SK-N-SH treated with all-trans-retinoic acid at 6 μM for 48 hours (cell line): ENCODE measurements at regions not wholly inside any gene's neighbourhood (a gene's known extent, or its start where the extent isn't known, plus 50 kb on each side); places are given as distances from the start of the nearest gene placed in this dataset.

Source experiments
- ARNTL ChIP-seq: fragments of 450-650 bp; formaldehyde crosslinking; IDR thresholded peaks from 2 replicates; pipeline ENCODE4 v1.5.0; 2020; ENCODE audit warnings: low read depth, mild to moderate bottlenecking, moderate library complexity, borderline replicate concordance
- ISL1 ChIP-seq: fragments of 250-450 bp; sonication (Bioruptor Pico); IDR thresholded peaks from 2 replicates; pipeline ENCODE4 v2.1.2; 2022; ENCODE audit warnings: mild to moderate bottlenecking, moderate library complexity
- PPARA ChIP-seq: fragments of 250-450 bp; sonication (Bioruptor Pico); IDR thresholded peaks from 2 replicates; pipeline ENCODE4 v1.5.0; 2020; ENCODE audit warnings: mild to moderate bottlenecking, borderline replicate concordance
- RARB ChIP-seq: fragments of 250-450 bp; sonication (Bioruptor Pico); IDR thresholded peaks from 2 replicates; pipeline ENCODE4 v1.8.0; 2021; ENCODE audit warnings: mild to moderate bottlenecking, moderate library complexity
- TCF4 ChIP-seq: fragments of 250-450 bp; sonication (Bioruptor Pico); IDR thresholded peaks from 2 replicates; pipeline ENCODE4 v1.8.0; 2021; ENCODE audit warnings: mild to moderate bottlenecking, moderate library complexity, borderline replicate concordance
- ZNF70 ChIP-seq: fragments of 450-650 bp; formaldehyde crosslinking; IDR thresholded peaks from 2 replicates; pipeline ENCODE4 v1.5.0; 2020; ENCODE audit warnings: mild to moderate bottlenecking, moderate library complexity
- TF ChIP-seq, protein P1 (sequence below): fragments of 250-450 bp; sonication (Bioruptor Pico); IDR thresholded peaks from 2 replicates; pipeline ENCODE4 v1.8.0; 2020; ENCODE audit warnings: mild to moderate bottlenecking, moderate library complexity, borderline replicate concordance
- TF ChIP-seq, protein P2 (sequence below): fragments of 250-450 bp; sonication (Bioruptor Pico); IDR thresholded peaks from 2 replicates; pipeline ENCODE4 v1.5.1; 2021; ENCODE audit warnings: mild to moderate bottlenecking, moderate library complexity
- TF ChIP-seq, protein P3 (sequence below): fragments of 250-450 bp; sonication (Bioruptor Pico); IDR thresholded peaks from 2 replicates; pipeline ENCODE4 v1.5.0; 2020; ENCODE audit warnings: mild to moderate bottlenecking, moderate library complexity

DNA sequence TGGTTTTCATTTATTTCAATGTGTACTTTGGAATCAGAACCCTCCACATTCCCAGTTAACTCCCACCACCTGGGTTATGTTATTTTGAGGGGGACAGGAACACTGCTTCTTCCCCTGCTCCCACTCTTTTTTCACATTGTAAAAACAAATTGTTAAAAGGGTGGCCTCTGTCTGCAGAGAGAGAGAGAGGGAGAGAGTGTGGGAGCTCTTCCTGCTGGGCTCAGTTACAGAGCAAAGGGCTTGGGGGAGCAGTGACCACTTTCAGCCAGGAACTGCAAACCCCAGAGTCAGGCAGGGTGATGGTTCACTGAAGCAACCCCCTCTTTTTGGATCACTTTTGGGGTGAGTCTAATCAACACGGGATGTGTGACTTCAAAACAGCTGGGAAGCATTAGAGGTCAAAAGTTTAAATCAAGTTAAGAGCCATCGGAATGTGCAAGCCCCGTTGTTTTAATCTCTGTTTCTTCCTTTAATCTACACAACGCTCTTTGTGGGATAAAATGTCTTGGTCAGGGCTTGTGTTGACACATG, 577.0 kb upstream of the CDH11 start:
- TF ChIP-seq, protein P1, sequence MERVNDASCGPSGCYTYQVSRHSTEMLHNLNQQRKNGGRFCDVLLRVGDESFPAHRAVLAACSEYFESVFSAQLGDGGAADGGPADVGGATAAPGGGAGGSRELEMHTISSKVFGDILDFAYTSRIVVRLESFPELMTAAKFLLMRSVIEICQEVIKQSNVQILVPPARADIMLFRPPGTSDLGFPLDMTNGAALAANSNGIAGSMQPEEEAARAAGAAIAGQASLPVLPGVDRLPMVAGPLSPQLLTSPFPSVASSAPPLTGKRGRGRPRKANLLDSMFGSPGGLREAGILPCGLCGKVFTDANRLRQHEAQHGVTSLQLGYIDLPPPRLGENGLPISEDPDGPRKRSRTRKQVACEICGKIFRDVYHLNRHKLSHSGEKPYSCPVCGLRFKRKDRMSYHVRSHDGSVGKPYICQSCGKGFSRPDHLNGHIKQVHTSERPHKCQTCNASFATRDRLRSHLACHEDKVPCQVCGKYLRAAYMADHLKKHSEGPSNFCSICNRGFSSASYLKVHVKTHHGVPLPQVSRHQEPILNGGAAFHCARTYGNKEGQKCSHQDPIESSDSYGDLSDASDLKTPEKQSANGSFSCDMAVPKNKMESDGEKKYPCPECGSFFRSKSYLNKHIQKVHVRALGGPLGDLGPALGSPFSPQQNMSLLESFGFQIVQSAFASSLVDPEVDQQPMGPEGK (CRISPR knock-in tag): no peak
- TF ChIP-seq TCF4 (no peak), ISL1 (CRISPR knock-in tag) (no peak), RARB (no peak), ARNTL (CRISPR knock-in tag) (no peak), ZNF70 (CRISPR knock-in tag) (no peak), PPARA (CRISPR knock-in tag) (no peak)
- TF ChIP-seq, protein P2, sequence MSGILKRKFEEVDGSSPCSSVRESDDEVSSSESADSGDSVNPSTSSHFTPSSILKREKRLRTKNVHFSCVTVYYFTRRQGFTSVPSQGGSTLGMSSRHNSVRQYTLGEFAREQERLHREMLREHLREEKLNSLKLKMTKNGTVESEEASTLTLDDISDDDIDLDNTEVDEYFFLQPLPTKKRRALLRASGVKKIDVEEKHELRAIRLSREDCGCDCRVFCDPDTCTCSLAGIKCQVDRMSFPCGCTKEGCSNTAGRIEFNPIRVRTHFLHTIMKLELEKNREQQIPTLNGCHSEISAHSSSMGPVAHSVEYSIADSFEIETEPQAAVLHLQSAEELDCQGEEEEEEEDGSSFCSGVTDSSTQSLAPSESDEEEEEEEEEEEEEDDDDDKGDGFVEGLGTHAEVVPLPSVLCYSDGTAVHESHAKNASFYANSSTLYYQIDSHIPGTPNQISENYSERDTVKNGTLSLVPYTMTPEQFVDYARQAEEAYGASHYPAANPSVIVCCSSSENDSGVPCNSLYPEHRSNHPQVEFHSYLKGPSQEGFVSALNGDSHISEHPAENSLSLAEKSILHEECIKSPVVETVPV (CRISPR knock-in tag): no peak
- TF ChIP-seq, protein P3, sequence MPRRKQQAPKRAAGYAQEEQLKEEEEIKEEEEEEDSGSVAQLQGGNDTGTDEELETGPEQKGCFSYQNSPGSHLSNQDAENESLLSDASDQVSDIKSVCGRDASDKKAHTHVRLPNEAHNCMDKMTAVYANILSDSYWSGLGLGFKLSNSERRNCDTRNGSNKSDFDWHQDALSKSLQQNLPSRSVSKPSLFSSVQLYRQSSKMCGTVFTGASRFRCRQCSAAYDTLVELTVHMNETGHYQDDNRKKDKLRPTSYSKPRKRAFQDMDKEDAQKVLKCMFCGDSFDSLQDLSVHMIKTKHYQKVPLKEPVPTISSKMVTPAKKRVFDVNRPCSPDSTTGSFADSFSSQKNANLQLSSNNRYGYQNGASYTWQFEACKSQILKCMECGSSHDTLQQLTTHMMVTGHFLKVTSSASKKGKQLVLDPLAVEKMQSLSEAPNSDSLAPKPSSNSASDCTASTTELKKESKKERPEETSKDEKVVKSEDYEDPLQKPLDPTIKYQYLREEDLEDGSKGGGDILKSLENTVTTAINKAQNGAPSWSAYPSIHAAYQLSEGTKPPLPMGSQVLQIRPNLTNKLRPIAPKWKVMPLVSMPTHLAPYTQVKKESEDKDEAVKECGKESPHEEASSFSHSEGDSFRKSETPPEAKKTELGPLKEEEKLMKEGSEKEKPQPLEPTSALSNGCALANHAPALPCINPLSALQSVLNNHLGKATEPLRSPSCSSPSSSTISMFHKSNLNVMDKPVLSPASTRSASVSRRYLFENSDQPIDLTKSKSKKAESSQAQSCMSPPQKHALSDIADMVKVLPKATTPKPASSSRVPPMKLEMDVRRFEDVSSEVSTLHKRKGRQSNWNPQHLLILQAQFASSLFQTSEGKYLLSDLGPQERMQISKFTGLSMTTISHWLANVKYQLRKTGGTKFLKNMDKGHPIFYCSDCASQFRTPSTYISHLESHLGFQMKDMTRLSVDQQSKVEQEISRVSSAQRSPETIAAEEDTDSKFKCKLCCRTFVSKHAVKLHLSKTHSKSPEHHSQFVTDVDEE (CRISPR knock-in tag): no peak
